ENCODE measurements at regions not wholly inside any gene's neighbourhood (a gene's known extent, or its start where the extent isn't known, plus 50 kb on each side); places are given as distances from the start of the nearest gene placed in this dataset.
A peak's percentile ranks its signal among the peaks of the same experiment; 100 is the strongest.

DNA sequence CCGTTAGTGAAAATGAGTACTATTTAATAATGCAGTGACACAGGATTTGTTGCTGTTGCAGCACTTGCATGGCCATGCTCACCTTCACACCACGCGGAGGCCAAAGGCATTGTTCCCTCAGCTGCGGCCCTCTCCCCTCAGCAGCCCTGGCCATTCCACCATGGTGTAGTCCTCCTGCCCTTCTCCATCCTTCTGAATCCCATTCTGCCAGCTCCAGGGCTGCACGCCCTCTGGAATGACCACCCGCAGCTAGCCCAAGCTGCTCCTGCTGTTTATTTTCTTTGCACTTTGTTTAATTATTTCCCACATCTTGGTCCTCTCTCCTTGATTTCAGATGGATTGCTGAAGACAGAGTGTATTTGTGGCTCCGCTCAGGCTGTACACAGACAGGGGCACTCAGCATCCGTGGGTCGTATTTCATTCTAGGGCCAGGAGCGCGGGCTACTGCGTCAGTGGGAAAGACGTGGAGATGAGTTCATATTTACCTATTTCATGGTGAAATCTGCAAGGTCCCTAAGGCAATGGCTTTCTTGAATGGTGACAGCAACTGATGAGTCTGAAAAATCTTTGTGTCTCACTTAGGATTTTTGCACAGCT, 81.4 kb upstream of the DUSP22 start:
- no peak for DNase-seq

- no peak for DNase-seq
These were observed 80.3 kb upstream of the DUSP22 start for GRCh38 chr6:211871-212497.

DNA sequence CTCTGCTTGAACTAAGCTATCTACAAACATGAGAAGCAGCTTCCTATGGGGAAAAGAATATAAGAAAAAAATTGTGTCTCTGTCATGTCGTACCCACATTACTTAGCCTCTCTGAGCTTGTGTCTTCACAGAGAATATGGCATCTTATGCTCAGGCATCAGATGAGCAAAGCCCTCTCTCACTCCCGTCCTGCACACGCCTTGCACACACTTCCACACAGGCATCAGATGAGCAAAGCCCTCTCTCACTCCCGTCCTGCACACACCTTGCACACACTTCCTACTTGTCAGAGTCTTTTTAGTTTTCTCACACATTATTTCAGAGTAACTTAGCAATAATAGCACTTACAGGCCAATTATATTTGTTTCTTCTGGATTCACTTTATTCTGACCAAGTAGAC, 79.0 kb upstream of the DUSP22 start:
- DNase-seq, result no peak

GRCh38 chr6:214428-214827, 77.9 kb upstream of the DUSP22 start:
- no peak for DNase-seq

DNA sequence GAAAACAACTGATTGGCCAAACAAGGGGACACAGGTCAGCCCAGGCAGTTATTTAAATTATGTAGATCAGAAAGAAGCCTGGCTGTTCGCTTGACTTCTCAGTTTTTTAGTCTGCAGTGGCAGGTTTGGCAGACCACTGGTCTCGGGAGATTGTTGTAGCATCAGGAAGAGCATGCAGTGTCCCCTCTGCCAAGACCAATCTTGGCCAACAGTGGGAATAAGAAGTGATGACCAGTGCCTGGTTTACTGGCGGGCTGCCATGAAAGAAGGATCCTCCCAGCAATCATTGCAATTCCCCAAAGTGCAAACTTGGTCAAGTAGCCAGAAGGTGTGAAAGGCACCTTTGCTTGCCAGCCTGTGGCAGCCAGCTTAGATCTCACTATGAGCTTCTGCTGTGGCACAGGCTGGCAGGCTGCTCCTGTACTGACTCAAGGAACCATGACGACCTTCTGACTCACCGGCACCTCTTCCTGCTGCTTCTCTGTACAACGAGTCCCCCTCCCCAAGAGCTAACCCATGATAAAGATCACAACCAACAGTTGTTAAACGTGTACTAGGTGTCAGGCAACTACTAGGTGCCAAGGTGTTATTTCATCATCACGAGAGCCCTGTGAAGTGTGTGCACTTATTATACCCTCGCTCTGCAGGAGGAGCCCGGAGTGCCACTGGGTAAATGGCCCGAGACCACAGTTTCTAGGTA, 76.8 kb upstream of the DUSP22 start:
- DNase-seq, result no peak

- DNase-seq, result peak; percentile 77
These were observed 75.1 kb upstream of the DUSP22 start for GRCh38 chr6:217048-217659.

GRCh38 chr6:218153-219018, 73.9 kb upstream of the DUSP22 start:
- no peak for DNase-seq

DNA sequence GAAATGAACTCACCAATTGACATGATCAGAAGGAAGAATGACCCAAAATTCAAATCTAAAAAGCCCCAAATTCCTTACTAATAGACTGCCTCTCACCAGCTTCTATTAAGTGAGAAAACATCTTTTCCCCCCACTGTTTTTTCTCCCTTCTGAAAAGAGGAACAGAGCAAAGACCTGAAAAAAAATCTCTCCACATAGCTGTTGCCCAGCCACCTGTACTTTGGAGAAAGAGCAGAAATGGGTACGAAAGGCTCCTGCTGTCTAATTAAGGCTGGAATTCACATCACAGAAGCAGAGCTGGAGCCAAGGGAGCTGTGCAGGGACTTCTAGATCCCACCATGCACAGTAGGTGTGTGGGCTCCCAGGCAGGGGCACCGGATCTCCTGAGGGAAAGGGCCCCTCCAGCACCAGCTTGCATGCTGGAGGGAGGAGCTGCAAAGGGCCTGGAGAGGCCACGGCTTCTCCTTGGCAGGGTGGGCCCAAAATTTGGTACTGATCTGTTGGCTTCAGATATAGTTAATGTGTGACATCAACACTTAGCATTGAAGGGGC, 73.2 kb upstream of the DUSP22 start:
- DNase-seq, result no peak

DNA sequence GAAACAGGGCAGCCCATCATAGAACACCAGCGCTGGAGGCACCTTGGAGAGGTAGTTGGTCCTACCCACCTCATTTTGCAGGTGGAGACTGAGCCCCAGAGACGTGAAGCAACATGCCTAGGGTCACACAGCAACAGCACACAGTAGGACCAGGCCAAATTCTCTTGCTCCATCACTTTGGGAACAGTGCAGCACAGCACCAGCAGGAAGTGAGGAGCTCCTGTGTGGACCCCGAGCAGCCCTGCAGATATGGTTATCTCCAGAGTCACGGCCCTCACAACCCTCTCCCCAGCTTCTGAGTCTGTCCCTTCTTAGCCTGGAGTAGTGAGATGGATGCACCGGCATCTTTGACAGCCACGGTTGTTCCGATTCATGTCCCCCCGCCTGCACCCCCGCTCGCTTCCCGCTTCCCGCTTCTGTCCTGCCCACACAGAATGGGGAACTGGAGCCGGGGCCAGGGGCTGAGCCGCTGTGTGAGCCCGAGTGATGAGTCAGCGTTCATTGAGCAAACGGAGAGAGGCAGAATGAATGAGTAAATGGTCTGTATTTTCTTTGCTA, 72.6 kb upstream of the DUSP22 start:
- no peak for DNase-seq

DNA sequence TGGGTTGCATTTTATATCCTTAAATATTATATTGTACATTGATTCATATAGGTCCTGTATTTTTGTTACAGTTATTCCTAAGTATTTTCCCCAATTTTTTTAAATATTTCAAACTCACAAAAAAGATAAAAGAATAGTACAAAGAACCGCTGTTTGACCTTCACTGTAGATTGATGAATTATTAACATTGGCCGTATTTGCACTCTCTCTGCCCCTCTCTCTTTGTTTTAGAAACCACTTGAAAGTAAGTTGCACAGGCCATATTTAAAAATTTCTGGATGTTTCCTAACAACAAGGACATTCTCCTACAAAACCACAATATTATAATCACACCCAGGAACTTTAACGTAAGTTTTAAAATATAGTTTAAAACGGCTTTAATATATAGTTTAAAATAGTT, 72.0 kb upstream of the DUSP22 start:
- DNase-seq, result no peak

DNA sequence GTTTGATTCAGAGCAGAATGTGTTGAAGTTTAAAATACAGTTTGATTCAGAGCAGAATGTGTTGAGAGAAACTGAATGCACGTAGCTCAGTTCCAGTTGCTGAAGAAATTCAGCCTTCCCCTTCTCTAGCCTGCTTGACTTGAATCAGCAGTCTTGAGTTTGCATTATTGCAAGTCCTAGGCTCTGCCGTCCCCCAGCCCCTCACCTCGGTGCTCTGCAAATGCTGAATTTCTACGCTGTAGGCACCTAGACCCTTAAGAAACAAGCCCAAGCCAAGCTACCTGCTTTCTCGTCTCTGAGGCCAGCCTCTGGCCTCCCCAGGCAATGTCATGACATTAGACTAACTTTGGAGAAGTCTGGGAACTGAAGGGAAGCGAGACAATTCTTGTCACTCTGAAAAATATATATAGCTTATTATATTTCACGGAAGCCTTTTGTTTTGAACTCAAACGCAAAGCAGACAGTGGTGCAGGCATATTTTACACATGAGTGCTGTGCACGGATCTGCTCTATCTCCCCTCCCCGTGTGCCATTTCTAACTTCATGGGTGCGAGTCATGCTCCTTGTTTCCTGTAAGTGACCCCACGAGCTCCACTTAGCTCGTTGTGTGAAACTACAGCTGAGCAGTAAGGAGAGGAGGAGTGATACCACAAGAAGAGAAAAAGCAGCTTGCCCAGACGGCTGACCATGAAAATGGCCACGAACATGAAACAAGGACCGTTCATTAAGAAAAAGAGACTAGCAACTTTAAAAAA, 71.4 kb upstream of the DUSP22 start:
- no peak for DNase-seq

DNA sequence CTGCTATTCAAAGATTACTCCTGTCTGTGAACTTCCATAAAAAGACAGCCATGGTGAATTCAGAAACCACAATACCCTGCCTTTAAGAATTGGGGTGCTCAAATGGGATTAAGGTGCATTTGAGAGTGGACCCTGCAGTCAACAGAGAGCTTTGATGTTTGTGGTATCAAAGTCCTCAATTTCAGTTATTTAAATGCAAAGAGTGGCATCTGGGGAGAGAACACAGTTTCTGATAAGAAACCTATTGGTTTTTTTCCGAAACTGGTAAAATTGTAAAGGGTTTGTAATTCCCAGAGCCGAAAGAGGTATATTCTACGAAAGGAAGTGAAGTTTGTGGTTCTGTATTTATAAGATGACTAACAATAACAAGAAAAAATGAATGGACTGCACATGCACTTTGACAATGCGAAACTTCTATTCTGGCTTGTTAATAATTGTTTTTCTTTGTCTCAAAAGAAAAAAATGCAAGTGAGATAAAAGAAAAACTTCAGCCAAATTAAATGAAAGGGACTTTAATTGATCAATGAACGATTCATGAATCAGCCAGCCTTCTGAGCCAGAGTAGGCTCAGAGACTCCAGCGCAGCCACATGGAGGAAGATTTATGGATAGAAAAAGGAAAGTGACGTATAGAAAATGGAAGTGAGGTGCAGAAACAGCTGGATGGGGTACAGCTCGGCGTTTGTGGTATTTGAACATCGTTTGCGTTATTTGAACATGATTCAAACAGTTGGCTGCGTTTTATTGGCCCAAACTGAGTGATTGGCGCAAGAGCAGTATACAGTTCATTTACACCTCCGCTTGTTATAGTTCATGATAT, 70.5 kb upstream of the DUSP22 start:
- no peak for DNase-seq

DNA sequence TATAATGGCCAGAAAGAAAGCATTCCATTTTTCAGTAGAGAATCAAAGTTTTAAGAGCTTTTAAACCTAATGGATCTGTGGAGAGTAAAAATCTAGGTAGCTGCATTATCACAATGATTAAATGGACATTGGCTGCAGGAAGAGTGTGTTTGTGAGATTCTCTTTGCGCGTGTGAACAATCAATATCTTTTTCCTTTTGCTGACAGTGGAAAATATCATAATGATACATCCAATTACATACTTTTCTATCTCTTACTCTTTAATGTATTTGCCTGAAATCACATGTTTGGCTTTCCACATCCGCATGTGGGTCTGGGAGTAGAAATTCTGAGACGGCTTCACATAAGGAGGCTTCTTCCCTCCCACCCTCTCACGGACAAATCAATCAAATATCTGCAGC, 69.8 kb upstream of the DUSP22 start:
- DNase-seq, result no peak

DNA sequence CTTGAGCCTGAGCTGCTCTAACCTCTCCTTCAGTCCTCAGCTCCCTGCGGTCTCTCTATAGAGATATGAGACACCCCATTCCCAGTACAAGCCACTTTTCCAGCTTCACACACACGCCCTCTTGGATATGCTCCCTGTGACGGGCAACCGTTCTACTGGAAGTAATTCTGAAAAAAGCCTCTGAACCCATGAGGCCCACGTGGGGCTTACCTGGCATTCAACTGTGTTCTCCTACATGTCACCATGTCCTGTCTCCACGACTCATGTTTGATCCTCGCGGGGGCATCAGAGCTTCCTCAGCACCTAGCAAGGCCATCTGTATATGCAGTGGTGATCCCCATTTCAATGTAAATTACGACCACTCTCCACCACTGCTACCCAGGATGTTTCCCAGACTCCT, 69.2 kb upstream of the DUSP22 start:
- DNase-seq, result no peak

GRCh38 chr6:223763-224162, 68.5 kb upstream of the DUSP22 start:
- DNase-seq, result no peak

DNA sequence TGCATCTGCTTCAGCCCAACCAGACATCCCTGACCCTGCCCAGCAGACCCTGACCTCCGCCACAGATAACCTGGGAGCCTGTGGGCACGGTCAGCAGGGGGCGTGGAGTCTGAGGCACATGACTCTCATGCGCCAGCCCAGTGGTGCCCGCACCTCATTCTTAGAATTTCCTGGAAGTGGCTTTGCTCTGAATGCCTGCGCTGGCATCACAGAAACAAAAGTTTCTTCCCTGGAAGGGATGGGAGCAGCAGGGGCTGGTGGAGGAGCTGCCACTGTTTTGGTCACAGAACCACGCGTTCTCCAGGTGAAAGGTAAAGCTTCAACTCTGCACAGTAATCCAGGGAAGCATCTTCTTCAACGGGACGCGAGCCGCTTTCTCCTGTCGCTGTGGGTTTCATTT, 67.9 kb upstream of the DUSP22 start:
- DNase-seq, result no peak

DNA sequence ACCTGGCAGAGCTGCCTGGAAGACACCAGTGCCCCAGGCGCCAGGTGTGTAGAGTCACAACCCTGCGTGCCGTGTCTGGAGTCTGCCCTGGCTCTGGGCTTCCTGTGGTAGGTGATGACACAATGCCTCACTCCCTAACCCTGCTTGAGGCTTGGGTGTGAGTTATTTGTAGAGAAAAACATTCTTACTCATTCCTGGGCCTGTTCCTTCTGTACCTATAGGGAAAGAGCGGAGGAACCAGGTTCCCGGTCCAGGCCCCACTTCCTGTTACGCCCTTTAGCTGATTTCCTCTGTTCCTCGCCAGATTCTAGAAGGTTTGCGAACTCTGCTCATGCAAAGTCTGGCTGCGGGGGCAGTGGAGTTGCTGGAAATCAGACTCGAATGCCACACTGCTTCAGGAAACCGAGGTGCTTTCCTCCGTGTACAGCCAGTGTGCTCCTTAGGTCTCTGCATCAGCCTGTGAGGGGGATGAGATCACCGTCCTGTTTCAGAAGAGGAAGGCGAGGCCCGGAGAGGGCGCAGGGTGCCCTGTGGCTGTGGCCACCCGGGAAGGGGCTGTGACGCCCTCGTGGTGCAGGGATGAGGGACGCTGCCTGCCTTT, 67.1 kb upstream of the DUSP22 start:
- no peak for DNase-seq

GRCh38 chr6:225907-226306, 66.4 kb upstream of the DUSP22 start:
- no peak for DNase-seq

DNA sequence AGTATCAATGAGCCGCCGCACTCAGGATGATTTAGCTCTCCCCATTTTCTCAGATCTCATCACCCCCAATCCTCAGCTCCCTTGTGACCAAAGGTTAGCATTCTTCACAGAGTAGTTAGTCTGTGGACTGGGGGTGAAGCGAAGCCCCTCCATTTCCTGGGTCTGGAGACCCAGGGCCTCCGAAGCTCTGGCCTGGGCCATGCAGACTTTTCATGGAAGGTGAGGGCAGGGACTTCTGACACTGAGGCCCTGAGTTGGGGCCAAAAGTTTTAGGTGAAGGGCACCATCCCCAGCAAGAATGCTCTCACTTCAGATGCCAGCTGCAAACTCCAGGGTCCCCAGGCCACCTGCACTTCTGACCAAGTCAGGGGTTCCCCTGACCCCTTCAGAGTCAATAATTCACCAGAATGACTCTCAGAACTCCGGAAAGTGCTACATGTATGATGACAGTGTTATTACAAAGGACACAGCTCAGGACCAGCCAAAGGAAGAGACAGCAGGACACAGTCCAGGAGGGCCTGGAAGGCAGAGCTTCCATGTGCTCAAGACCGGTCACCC, 65.7 kb upstream of the DUSP22 start:
- DNase-seq, result no peak

Measured in 8988T (cell line).